HepG2 (cell line): ENCODE measurements at regions not wholly inside any gene's neighbourhood (a gene's known extent, or its start where the extent isn't known, plus 50 kb on each side); places are given as distances from the start of the nearest gene placed in this dataset.

Experiments
- ESRRA ChIP-seq: sonication (generic); formaldehyde crosslinking; IDR thresholded peaks from 2 replicates; pipeline ENCODE4 v1.5.1; 2020; ENCODE audit warnings: mild to moderate bottlenecking, low read depth, missing genetic modification reagents
- GZF1 ChIP-seq: sonication (generic); formaldehyde crosslinking; IDR thresholded peaks from 2 replicates; pipeline ENCODE4 v1.5.1; 2020; ENCODE audit warnings: mild to moderate bottlenecking, missing genetic modification reagents
- KDM3A ChIP-seq: IDR thresholded peaks from 2 replicates; pipeline ENCODE4 v1.6.1; 2018; ENCODE audit warnings: low read depth, missing compliant biosample characterization
- KLF12 ChIP-seq: sonication (generic); formaldehyde crosslinking; IDR thresholded peaks from 2 replicates; pipeline ENCODE4 v1.4.0; 2020; ENCODE audit warnings: missing genetic modification reagents, borderline replicate concordance
- PHF8 ChIP-seq: sonication (generic); formaldehyde crosslinking; IDR thresholded peaks from 2 replicates; pipeline ENCODE4 v1.5.0; 2020; ENCODE audit warnings: missing genetic modification reagents
- RARA ChIP-seq: IDR thresholded peaks from 2 replicates; pipeline ENCODE4 v1.6.1; 2016; ENCODE audit warnings: missing genetic modification reagents, missing compliant biosample characterization
- ZNF34 ChIP-seq: sonication (generic); formaldehyde crosslinking; IDR thresholded peaks from 2 replicates; pipeline ENCODE4 v1.4.0; 2020; ENCODE audit warnings: mild to moderate bottlenecking, missing genetic modification reagents, borderline replicate concordance
- ZNF724P ChIP-seq: sonication (generic); formaldehyde crosslinking; IDR thresholded peaks from 2 replicates; pipeline ENCODE4 v1.8.0; 2022; ENCODE audit warnings: missing genetic modification reagents, borderline replicate concordance
- TF ChIP-seq, protein P1 (sequence below): sonication (generic); formaldehyde crosslinking; IDR thresholded peaks from 2 replicates; pipeline ENCODE4 v1.5.0; 2020; ENCODE audit warnings: mild to moderate bottlenecking, missing genetic modification reagents, borderline replicate concordance
- TF ChIP-seq, protein P2 (sequence below): sonication (generic); formaldehyde crosslinking; IDR thresholded peaks from 2 replicates; pipeline ENCODE4 v1.4.0; 2020; ENCODE audit warnings: mild to moderate bottlenecking, missing genetic modification reagents
- TF ChIP-seq, protein P3 (sequence below): sonication (generic); formaldehyde crosslinking; conservative IDR thresholded peaks from 2 replicates; pipeline ENCODE4 v1.4.0; 2020; ENCODE audit warnings: missing genetic modification reagents
- TF ChIP-seq, protein P4 (sequence below): fragments of 450-650 bp; IDR thresholded peaks from 2 replicates; pipeline ENCODE4 v1.6.1; 2016

DNA sequence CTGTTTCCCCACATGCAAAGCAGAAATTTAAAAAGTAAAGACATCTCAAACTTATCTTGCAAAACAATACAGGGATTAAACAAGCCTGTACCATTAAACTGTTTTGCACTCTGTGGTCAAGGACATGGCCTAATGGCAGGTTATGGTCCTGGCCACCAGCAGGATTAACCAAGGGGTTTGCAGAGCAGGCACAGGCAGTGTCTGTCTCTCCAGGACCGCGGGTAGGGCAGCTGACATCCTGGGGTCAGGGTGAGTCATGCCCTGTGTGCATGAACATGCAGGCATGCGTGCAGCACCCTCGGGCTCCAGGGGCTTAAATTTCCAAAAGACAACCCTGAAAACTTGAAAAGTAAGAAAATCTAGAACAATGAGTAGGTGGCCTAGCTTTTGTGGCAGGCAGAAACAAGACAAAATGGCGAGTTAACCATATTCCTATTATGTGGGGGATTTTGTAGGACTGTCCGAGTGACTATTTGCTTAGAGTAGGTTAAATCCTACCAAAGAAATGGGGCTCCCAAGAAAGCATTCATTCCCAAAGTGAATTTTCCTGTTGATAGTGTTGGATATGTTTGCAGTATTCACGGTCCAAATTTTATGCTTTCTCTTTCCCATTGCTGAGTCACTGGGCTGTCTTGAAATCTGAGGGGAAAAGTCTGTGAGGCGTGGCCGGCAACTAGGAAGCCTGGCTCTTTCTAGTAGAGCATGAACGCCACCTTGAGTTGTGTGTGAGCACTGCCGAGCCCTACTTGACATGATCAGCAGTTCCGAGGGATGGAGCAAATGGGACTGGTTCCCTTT is 158.4 kb upstream of the FAM20A start (continued):
- peak; percentile 79 for TF ChIP-seq RARA
- TF ChIP-seq, protein P1, sequence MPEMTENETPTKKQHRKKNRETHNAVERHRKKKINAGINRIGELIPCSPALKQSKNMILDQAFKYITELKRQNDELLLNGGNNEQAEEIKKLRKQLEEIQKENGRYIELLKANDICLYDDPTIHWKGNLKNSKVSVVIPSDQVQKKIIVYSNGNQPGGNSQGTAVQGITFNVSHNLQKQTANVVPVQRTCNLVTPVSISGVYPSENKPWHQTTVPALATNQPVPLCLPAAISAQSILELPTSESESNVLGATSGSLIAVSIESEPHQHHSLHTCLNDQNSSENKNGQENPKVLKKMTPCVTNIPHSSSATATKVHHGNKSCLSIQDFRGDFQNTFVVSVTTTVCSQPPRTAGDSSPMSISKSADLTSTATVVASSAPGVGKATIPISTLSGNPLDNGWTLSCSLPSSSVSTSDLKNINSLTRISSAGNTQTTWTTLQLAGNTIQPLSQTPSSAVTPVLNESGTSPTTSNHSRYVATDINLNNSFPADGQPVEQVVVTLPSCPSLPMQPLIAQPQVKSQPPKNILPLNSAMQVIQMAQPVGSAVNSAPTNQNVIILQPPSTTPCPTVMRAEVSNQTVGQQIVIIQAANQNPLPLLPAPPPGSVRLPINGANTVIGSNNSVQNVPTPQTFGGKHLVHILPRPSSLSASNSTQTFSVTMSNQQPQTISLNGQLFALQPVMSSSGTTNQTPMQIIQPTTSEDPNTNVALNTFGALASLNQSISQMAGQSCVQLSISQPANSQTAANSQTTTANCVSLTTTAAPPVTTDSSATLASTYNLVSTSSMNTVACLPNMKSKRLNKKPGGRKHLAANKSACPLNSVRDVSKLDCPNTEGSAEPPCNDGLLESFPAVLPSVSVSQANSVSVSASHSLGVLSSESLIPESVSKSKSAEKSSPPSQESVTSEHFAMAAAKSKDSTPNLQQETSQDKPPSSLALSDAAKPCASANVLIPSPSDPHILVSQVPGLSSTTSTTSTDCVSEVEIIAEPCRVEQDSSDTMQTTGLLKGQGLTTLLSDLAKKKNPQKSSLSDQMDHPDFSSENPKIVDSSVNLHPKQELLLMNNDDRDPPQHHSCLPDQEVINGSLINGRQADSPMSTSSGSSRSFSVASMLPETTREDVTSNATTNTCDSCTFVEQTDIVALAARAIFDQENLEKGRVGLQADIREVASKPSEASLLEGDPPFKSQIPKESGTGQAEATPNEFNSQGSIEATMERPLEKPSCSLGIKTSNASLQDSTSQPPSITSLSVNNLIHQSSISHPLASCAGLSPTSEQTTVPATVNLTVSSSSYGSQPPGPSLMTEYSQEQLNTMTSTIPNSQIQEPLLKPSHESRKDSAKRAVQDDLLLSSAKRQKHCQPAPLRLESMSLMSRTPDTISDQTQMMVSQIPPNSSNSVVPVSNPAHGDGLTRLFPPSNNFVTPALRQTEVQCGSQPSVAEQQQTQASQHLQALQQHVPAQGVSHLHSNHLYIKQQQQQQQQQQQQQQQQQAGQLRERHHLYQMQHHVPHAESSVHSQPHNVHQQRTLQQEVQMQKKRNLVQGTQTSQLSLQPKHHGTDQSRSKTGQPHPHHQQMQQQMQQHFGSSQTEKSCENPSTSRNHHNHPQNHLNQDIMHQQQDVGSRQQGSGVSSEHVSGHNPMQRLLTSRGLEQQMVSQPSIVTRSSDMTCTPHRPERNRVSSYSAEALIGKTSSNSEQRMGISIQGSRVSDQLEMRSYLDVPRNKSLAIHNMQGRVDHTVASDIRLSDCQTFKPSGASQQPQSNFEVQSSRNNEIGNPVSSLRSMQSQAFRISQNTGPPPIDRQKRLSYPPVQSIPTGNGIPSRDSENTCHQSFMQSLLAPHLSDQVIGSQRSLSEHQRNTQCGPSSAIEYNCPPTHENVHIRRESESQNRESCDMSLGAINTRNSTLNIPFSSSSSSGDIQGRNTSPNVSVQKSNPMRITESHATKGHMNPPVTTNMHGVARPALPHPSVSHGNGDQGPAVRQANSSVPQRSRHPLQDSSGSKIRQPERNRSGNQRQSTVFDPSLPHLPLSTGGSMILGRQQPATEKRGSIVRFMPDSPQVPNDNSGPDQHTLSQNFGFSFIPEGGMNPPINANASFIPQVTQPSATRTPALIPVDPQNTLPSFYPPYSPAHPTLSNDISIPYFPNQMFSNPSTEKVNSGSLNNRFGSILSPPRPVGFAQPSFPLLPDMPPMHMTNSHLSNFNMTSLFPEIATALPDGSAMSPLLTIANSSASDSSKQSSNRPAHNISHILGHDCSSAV, result no peak
- peak; percentile 80 for TF ChIP-seq PHF8 (CRISPR knock-in tag)
- peak; percentile 79; the same call in 1 of the 2 replicates for TF ChIP-seq GZF1
- TF ChIP-seq KDM3A (CRISPR knock-in tag), result peak; percentile 72
- TF ChIP-seq KLF12, result peak; percentile 88; the same call in 1 of the 2 replicates
- TF ChIP-seq, protein P2, sequence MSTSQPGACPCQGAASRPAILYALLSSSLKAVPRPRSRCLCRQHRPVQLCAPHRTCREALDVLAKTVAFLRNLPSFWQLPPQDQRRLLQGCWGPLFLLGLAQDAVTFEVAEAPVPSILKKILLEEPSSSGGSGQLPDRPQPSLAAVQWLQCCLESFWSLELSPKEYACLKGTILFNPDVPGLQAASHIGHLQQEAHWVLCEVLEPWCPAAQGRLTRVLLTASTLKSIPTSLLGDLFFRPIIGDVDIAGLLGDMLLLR, result no peak; the same call in 1 of the 2 replicates
- 0 out of 2 replicates have a peak, but pooled peaks have one; percentile 44 for TF ChIP-seq ZNF724P (CRISPR knock-in tag)
- TF ChIP-seq ZNF34 (CRISPR knock-in tag), result peak; percentile 56; the same call in 1 of the 2 replicates
- TF ChIP-seq, protein P3, sequence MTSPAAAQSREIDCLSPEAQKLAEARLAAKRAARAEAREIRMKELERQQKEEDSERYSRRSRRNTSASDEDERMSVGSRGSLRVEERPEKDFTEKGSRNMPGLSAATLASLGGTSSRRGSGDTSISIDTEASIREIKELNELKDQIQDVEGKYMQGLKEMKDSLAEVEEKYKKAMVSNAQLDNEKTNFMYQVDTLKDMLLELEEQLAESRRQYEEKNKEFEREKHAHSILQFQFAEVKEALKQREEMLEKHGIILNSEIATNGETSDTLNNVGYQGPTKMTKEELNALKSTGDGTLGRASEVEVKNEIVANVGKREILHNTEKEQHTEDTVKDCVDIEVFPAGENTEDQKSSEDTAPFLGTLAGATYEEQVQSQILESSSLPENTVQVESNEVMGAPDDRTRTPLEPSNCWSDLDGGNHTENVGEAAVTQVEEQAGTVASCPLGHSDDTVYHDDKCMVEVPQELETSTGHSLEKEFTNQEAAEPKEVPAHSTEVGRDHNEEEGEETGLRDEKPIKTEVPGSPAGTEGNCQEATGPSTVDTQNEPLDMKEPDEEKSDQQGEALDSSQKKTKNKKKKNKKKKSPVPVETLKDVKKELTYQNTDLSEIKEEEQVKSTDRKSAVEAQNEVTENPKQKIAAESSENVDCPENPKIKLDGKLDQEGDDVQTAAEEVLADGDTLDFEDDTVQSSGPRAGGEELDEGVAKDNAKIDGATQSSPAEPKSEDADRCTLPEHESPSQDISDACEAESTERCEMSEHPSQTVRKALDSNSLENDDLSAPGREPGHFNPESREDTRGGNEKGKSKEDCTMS (CRISPR knock-in tag), result 0 out of 2 replicates have a peak, but pooled peaks have one; percentile 41
- peak; percentile 86 for TF ChIP-seq ESRRA
- TF ChIP-seq, protein P4, sequence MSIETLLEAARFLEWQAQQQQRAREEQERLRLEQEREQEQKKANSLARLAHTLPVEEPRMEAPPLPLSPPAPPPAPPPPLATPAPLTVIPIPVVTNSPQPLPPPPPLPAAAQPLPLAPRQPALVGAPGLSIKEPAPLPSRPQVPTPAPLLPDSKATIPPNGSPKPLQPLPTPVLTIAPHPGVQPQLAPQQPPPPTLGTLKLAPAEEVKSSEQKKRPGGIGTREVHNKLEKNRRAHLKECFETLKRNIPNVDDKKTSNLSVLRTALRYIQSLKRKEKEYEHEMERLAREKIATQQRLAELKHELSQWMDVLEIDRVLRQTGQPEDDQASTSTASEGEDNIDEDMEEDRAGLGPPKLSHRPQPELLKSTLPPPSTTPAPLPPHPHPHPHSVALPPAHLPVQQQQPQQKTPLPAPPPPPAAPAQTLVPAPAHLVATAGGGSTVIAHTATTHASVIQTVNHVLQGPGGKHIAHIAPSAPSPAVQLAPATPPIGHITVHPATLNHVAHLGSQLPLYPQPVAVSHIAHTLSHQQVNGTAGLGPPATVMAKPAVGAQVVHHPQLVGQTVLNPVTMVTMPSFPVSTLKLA, result 0 out of 2 replicates have a peak, but pooled peaks have one; percentile 9
